Tibial nerve (tissue), 4 donors: ENCODE measurements at regions not wholly inside any gene's neighbourhood (a gene's known extent, or its start where the extent isn't known, plus 50 kb on each side); places are given as distances from the start of the nearest gene placed in this dataset.
A peak's percentile ranks its signal among the peaks of the same experiment; 100 is the strongest.

Experiments used
- DNase-seq, 2 donors: peaks; one replicate each; pipeline ENCODE4 v3.0.0-alpha.2; 2019; ENCODE audit warnings: low spot score in 2 of 2
- H3K27ac ChIP-seq, 4 donors: fragments of 200-600 bp; sonication (generic) in 3 of 4; one replicate each; pipeline ENCODE4 v1.5.1; 2017 to 2019; ENCODE audit warnings: mild to moderate bottlenecking in 1 of 4
- H3K27me3 ChIP-seq, 2 donors: fragments of 200-600 bp; sonication (generic) in 1 of 2; one replicate each; pipeline versions ENCODE4 v1.5.1 to v1.6.0; 2017 to 2019
- H3K36me3 ChIP-seq, 3 donors: fragments of 200-600 bp; sonication (generic); one replicate each; pipeline ENCODE4 v1.5.1; 2018 to 2019
- H3K4me1 ChIP-seq, 4 donors: fragments of 200-600 bp; sonication (generic) in 3 of 4; one replicate each; pipeline ENCODE4 v1.5.1; 2017 to 2019
- H3K4me3 ChIP-seq, 4 donors: fragments of 200-600 bp; sonication (generic) in 3 of 4; one replicate each; pipeline ENCODE4 v1.5.1; 2017 to 2019; ENCODE audit warnings: mild to moderate bottlenecking in 1 of 4, moderate library complexity in 1 of 4
- H3K9me3 ChIP-seq, 4 donors: fragments of 200-600 bp; sonication (generic) in 3 of 4; one replicate each; pipeline ENCODE4 v1.5.1; 2017 to 2019
- CTCF ChIP-seq, 5 experiments: fragments of 200-600 bp in 3 of 5; fragments of 450-650 bp in 2 of 5; sonication (generic) in 3 of 5; IDR thresholded peaks; one replicate each; pipeline ENCODE4 v1.5.1; 2016 to 2019; ENCODE audit warnings: antibody characterized with exemption in 5 of 5, mild to moderate bottlenecking in 3 of 5, moderate library complexity in 2 of 5
- EP300 ChIP-seq, 2 donors: sonication (generic); formaldehyde crosslinking; IDR thresholded peaks; one replicate each; pipeline ENCODE4 v1.6.1; 2017; ENCODE audit warnings: antibody characterized with exemption in 2 of 2, mild to moderate bottlenecking in 1 of 2
- POLR2A ChIP-seq, 2 donors: fragments of 450-650 bp; IDR thresholded peaks; one replicate each; pipeline ENCODE4 v1.6.1; 2017; ENCODE audit warnings: antibody characterized with exemption in 2 of 2, mild to moderate bottlenecking in 2 of 2, moderate library complexity in 2 of 2
- WGBS, 2 donors: methylation state at CpG; one replicate each; pipeline ENCODE4 v1.1.5; 2018; 5-methylcytosine and 5-hydroxymethylcytosine counted together

- Histone ChIP-seq H3K36me3 (no peaks in the 10 kb centered on the region), H3K4me1 (peaks cover 0 to 17% (median 0%) of the 10 kb centered on the region in 4 donors), H3K9me3 (no peaks in the 10 kb centered on the region), H3K27ac (peak overlapping the region in 2 of 4 donors; percentile 73 to 79), H3K4me3 (no peak overlapping the region), H3K27me3 (no peaks in the 10 kb centered on the region)
- DNase-seq: peak; percentile 37 to 77
- 61 to 63% methylated on average over 18 of the region's 18 CpGs for WGBS, 2 donors
- TF ChIP-seq CTCF (IDR thresholded peaks at IDR 0.05) (no peak), EP300 (IDR thresholded peaks at IDR 0.05) (peak in 1 of 2 donors; percentile 58)
Observed at GRCh38 chr1:47656719-47657685, 219.2 kb downstream of the FOXD2 start.

DNA sequence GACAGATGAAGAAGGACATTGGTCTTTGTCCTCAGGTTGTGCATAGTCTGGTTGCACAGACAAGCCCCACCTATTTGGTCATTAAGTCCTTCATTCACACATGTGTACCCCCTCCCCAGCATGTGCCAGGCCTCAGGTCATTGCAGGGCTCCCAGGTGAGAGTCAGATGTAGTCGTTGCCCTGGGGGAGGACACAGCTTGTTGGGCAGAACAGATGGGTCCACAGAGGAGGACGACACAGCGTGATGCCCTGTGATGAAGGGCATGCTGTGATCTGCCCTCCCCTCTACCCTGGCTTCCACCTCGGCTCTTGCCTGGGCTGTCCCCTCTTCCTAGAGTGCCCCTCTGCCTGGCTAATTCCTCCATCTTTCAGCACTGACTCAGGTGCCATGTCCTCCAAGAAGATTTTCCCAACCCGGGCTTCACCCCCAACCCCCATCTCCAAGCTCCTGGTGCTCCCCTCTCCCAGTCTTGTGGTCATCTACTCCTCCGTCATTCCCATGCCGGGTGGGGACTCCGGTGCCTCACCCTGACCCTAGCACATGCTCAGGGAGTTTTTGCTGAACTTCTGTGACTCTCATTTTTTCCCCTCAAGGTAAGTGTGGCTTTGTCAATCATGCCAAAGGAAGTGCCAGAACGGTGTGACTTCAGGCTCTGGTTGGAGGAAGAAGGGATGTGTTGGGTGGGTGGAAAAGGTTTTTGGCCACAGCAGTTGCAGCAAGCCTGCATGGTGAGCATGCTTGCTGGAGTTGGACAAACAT is 220.5 kb downstream of the FOXD2 start:
- no peaks in the 10 kb centered on the region for H3K36me3 ChIP-seq
- no peak overlapping the region for H3K4me3 ChIP-seq
- TF ChIP-seq EP300 (IDR thresholded peaks at IDR 0.05) (no peak), CTCF (IDR thresholded peaks at IDR 0.05) (no peak)
- no peak for DNase-seq
- no peak overlapping the region for H3K27ac ChIP-seq
- no peaks in the 10 kb centered on the region for H3K27me3 ChIP-seq
- 94% methylated on average over 9 of the region's 9 CpGs for WGBS, 2 donors
- H3K4me1 ChIP-seq: peaks cover 0 to 17% (median 0%) of the 10 kb centered on the region in 4 donors
- no peaks in the 10 kb centered on the region for H3K9me3 ChIP-seq

GRCh38 chr1:47659146-47659545 is 221.3 kb downstream of the FOXD2 start:
- Histone ChIP-seq H3K36me3 (no peaks in the 10 kb centered on the region), H3K27me3 (no peaks in the 10 kb centered on the region), H3K9me3 (no peaks in the 10 kb centered on the region), H3K4me3 (no peak overlapping the region), H3K4me1 (peaks cover 0 to 17% (median 0%) of the 10 kb centered on the region in 4 donors), H3K27ac (no peak overlapping the region)
- no peak for DNase-seq
- TF ChIP-seq CTCF (IDR thresholded peaks at IDR 0.05) (no peak), EP300 (IDR thresholded peaks at IDR 0.05) (no peak), POLR2A (IDR thresholded peaks at IDR 0.05) (no peak)
- 63 to 67% methylated on average over 6 of the region's 6 CpGs for WGBS, 2 donors

- no peaks in the 10 kb centered on the region for H3K9me3 ChIP-seq
- TF ChIP-seq CTCF (IDR thresholded peaks at IDR 0.05) (no peak), EP300 (IDR thresholded peaks at IDR 0.05) (no peak), POLR2A (IDR thresholded peaks at IDR 0.05) (no peak)
- no peak overlapping the region for H3K27ac ChIP-seq
- 29 to 54% methylated on average over 1 of the region's 1 CpG for WGBS, 2 donors
- no peak for DNase-seq
- peaks cover 0 to 17% (median 0%) of the 10 kb centered on the region in 4 donors for H3K4me1 ChIP-seq
- no peak overlapping the region for H3K4me3 ChIP-seq
- H3K36me3 ChIP-seq: no peaks in the 10 kb centered on the region
- H3K27me3 ChIP-seq: no peaks in the 10 kb centered on the region
Observed at GRCh38 chr1:47660622-47661021, 222.8 kb downstream of the FOXD2 start.

GRCh38 chr1:47661040-47661439 is 223.2 kb downstream of the FOXD2 start:
- no peaks in the 10 kb centered on the region for H3K36me3 ChIP-seq
- no peaks in the 10 kb centered on the region for H3K9me3 ChIP-seq
- no peak for DNase-seq
- WGBS, 2 donors: 79 to 82% methylated on average over 6 of the region's 6 CpGs
- TF ChIP-seq EP300 (IDR thresholded peaks at IDR 0.05) (no peak), CTCF (IDR thresholded peaks at IDR 0.05) (no peak), POLR2A (IDR thresholded peaks at IDR 0.05) (no peak)
- H3K27me3 ChIP-seq: no peaks in the 10 kb centered on the region
- no peak overlapping the region for H3K4me3 ChIP-seq
- peaks cover 0 to 15% (median 0%) of the 10 kb centered on the region in 4 donors for H3K4me1 ChIP-seq
- no peak overlapping the region for H3K27ac ChIP-seq
